GM12874 (cell line): ENCODE measurements at regions not wholly inside any gene's neighbourhood (a gene's known extent, or its start where the extent isn't known, plus 50 kb on each side); places are given as distances from the start of the nearest gene placed in this dataset.

Experiments used
- CTCF ChIP-seq: IDR thresholded peaks from 2 replicates; pipeline ENCODE4 v1.5.1; 2011; ENCODE audit warnings: low read depth, mild to moderate bottlenecking, control low read depth, low read length, moderate library complexity; ENCODE audit not compliant: insufficient read depth

- TF ChIP-seq CTCF = no peak
Observed at GRCh38 chr14:97486601-97487120, 689.5 kb downstream of the VRK1 start.

- no peak for TF ChIP-seq CTCF
Observed at GRCh38 chr14:97489750-97490149, 692.6 kb downstream of the VRK1 start.

- TF ChIP-seq CTCF = no peak
Observed at GRCh38 chr14:97490521-97491070, 693.4 kb downstream of the VRK1 start.

GRCh38 chr14:97491697-97492096, 694.5 kb downstream of the VRK1 start:
- TF ChIP-seq CTCF = no peak

GRCh38 chr14:97499790-97500481, 702.8 kb downstream of the VRK1 start:
- no peak for TF ChIP-seq CTCF

- TF ChIP-seq CTCF = no peak
Observed at GRCh38 chr14:97506626-97507025, 709.4 kb downstream of the VRK1 start.

- no peak for TF ChIP-seq CTCF
Observed at GRCh38 chr14:97513891-97514290, 716.7 kb downstream of the VRK1 start.
